Ovary (tissue), 3 donors: ENCODE measurements at regions not wholly inside any gene's neighbourhood (a gene's known extent, or its start where the extent isn't known, plus 50 kb on each side); places are given as distances from the start of the nearest gene placed in this dataset.

Source experiments
- CTCF ChIP-seq, 3 donors: fragments of 450-650 bp in 2 of 3; fragments of 200-600 bp in 1 of 3; IDR thresholded peaks; one replicate each; pipeline versions ENCODE4 v1.5.1 to v1.8.0; 2016 to 2022; ENCODE audit warnings: antibody characterized with exemption in 3 of 3, mild to moderate bottlenecking in 1 of 3
- POLR2A ChIP-seq: fragments of 450-650 bp; IDR thresholded peaks from one replicate; pipeline ENCODE4 v1.6.1; 2017; ENCODE audit warnings: antibody characterized with exemption, mild to moderate bottlenecking, moderate library complexity
- donor health status: DM: no; HTN: no; CAD: no.

DNA sequence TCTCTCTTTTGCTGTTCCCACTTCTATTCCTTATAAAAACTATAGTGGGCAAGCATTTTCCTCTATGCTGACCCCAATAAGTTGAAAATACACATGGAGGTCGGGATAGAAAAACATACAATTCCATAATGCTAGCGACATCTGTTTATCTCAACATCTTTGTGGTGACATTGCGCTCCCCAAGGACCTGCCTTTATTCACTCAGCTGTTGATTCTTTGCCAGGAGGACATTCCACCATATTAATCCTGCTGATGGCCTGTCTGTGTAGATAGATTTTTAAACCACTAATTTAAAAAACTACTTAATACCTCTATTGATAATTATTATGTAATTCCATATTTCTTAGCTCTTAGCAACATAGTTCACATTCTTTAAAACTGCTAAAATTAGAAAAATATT is 555.3 kb upstream of the MAP3K7 start:
- TF ChIP-seq POLR2A (no peak), CTCF (IDR thresholded peaks at IDR 0.05) (no peak)
